ENCODE measurements at regions not wholly inside any gene's neighbourhood (a gene's known extent, or its start where the extent isn't known, plus 50 kb on each side); places are given as distances from the start of the nearest gene placed in this dataset.

- TF ChIP-seq SUZ12 (IDR thresholded peaks at IDR 0.05; ENCODE audit: extremely low read depth, insufficient read depth, insufficient read length) (no peak), ZNF274 (IDR thresholded peaks at IDR 0.05; ENCODE audit: low read depth, low read length) (no peak), YY1 (IDR thresholded peaks at IDR 0.05; ENCODE audit: insufficient read depth, insufficient read length) (no peak)
- H3K27me3 ChIP-seq (ENCODE audit: insufficient read depth, insufficient read length) = no peaks in the 10 kb centered on the region
These were observed 205.0 kb upstream of the SASH1 start for GRCh38 chr6:148137652-148138051.

GRCh38 chr6:148138573-148138972 is 204.1 kb upstream of the SASH1 start:
- DNase-seq (ENCODE audit: low read depth, low spot score) = no peak
- Histone ChIP-seq H3K4me1 (ENCODE audit: insufficient read depth, insufficient read length) (no peaks in the 10 kb centered on the region), H3K9ac (ENCODE audit: insufficient read length, low read depth) (no peak overlapping the region), H3K9me3 (ENCODE audit: insufficient read depth, low read length) (peaks cover 9% of the 10 kb centered on the region; the same call in 1 of the 2 replicates), H3K36me3 (ENCODE audit: insufficient read depth, insufficient read length, low read length) (no peaks in the 10 kb centered on the region), H3K4me3 (ENCODE audit: insufficient read length, low read depth) (no peak overlapping the region), H3K27me3 (ENCODE audit: insufficient read depth, insufficient read length) (no peaks in the 10 kb centered on the region)
- TF ChIP-seq SUZ12 (IDR thresholded peaks at IDR 0.05; ENCODE audit: extremely low read depth, insufficient read depth, insufficient read length) (no peak), ZNF274 (IDR thresholded peaks at IDR 0.05; ENCODE audit: low read depth, low read length) (no peak), YY1 (IDR thresholded peaks at IDR 0.05; ENCODE audit: insufficient read depth, insufficient read length) (no peak)

More at GRCh38 chr6:148137652-148138051, 205.0 kb upstream of the SASH1 start:
- no peak for DNase-seq (ENCODE audit: low read depth, low spot score)
- H3K9me3 ChIP-seq (ENCODE audit: insufficient read depth, low read length) = peaks cover 9% of the 10 kb centered on the region; the same call in 1 of the 2 replicates
- H3K36me3 ChIP-seq (ENCODE audit: insufficient read depth, insufficient read length, low read length) = no peaks in the 10 kb centered on the region
- H3K9ac ChIP-seq (ENCODE audit: insufficient read length, low read depth) = no peak overlapping the region
- H3K4me1 ChIP-seq (ENCODE audit: insufficient read depth, insufficient read length) = no peaks in the 10 kb centered on the region
- H3K4me3 ChIP-seq (ENCODE audit: insufficient read length, low read depth) = no peak overlapping the region

GRCh38 chr6:148140772-148141557 is 201.7 kb upstream of the SASH1 start:
- H3K9me3 ChIP-seq (ENCODE audit: insufficient read depth, low read length) = peaks cover 9% of the 10 kb centered on the region; the same call in 1 of the 2 replicates
- H3K4me3 ChIP-seq (ENCODE audit: insufficient read length, low read depth) = no peak overlapping the region
- TF ChIP-seq ZNF274 (IDR thresholded peaks at IDR 0.05; ENCODE audit: low read depth, low read length) (no peak), YY1 (IDR thresholded peaks at IDR 0.05; ENCODE audit: insufficient read depth, insufficient read length) (no peak), SUZ12 (IDR thresholded peaks at IDR 0.05; ENCODE audit: extremely low read depth, insufficient read depth, insufficient read length) (no peak)
- H3K4me1 ChIP-seq (ENCODE audit: insufficient read depth, insufficient read length) = no peaks in the 10 kb centered on the region
- no peaks in the 10 kb centered on the region for H3K36me3 ChIP-seq (ENCODE audit: insufficient read depth, insufficient read length, low read length)
- DNase-seq (ENCODE audit: low read depth, low spot score) = no peak
- no peaks in the 10 kb centered on the region for H3K27me3 ChIP-seq (ENCODE audit: insufficient read depth, insufficient read length)
- no peak overlapping the region for H3K9ac ChIP-seq (ENCODE audit: insufficient read length, low read depth)

GRCh38 chr6:148142821-148143220 is 199.8 kb upstream of the SASH1 start:
- H3K9ac ChIP-seq (ENCODE audit: insufficient read length, low read depth) = no peak overlapping the region

GRCh38 chr6:148143771-148144170 is 198.9 kb upstream of the SASH1 start:
- no peak overlapping the region for H3K9ac ChIP-seq (ENCODE audit: insufficient read length, low read depth)
- no peaks in the 10 kb centered on the region for H3K27me3 ChIP-seq (ENCODE audit: insufficient read depth, insufficient read length)
- DNase-seq (ENCODE audit: low read depth, low spot score) = no peak
- TF ChIP-seq ZNF274 (IDR thresholded peaks at IDR 0.05; ENCODE audit: low read depth, low read length) = no peak
- no peak for TF ChIP-seq SUZ12 (IDR thresholded peaks at IDR 0.05; ENCODE audit: extremely low read depth, insufficient read depth, insufficient read length)
- TF ChIP-seq YY1 (IDR thresholded peaks at IDR 0.05; ENCODE audit: insufficient read depth, insufficient read length) = no peak
- H3K4me1 ChIP-seq (ENCODE audit: insufficient read depth, insufficient read length) = no peaks in the 10 kb centered on the region
- H3K4me3 ChIP-seq (ENCODE audit: insufficient read length, low read depth) = no peak overlapping the region
- no peaks in the 10 kb centered on the region for H3K9me3 ChIP-seq (ENCODE audit: insufficient read depth, low read length)
- no peaks in the 10 kb centered on the region for H3K36me3 ChIP-seq (ENCODE audit: insufficient read depth, insufficient read length, low read length)

More at GRCh38 chr6:148142821-148143220, 199.8 kb upstream of the SASH1 start:
- H3K9me3 ChIP-seq (ENCODE audit: insufficient read depth, low read length) = peaks cover 5% of the 10 kb centered on the region; the same call in 1 of the 2 replicates
- H3K4me3 ChIP-seq (ENCODE audit: insufficient read length, low read depth) = no peak overlapping the region
- no peaks in the 10 kb centered on the region for H3K4me1 ChIP-seq (ENCODE audit: insufficient read depth, insufficient read length)
- H3K36me3 ChIP-seq (ENCODE audit: insufficient read depth, insufficient read length, low read length) = no peaks in the 10 kb centered on the region
- TF ChIP-seq YY1 (IDR thresholded peaks at IDR 0.05; ENCODE audit: insufficient read depth, insufficient read length) = no peak
- no peak for TF ChIP-seq SUZ12 (IDR thresholded peaks at IDR 0.05; ENCODE audit: extremely low read depth, insufficient read depth, insufficient read length)
- no peak for TF ChIP-seq ZNF274 (IDR thresholded peaks at IDR 0.05; ENCODE audit: low read depth, low read length)
- DNase-seq (ENCODE audit: low read depth, low spot score) = no peak
- no peaks in the 10 kb centered on the region for H3K27me3 ChIP-seq (ENCODE audit: insufficient read depth, insufficient read length)

- H3K27me3 ChIP-seq (ENCODE audit: insufficient read depth, insufficient read length) = no peaks in the 10 kb centered on the region
- peak; percentile 36 for DNase-seq (ENCODE audit: low read depth, low spot score)
- no peaks in the 10 kb centered on the region for H3K4me1 ChIP-seq (ENCODE audit: insufficient read depth, insufficient read length)
- no peak overlapping the region for H3K4me3 ChIP-seq (ENCODE audit: insufficient read length, low read depth)
- H3K9me3 ChIP-seq (ENCODE audit: insufficient read depth, low read length) = no peaks in the 10 kb centered on the region
- TF ChIP-seq YY1 (IDR thresholded peaks at IDR 0.05; ENCODE audit: insufficient read depth, insufficient read length) (no peak), ZNF274 (IDR thresholded peaks at IDR 0.05; ENCODE audit: low read depth, low read length) (no peak), SUZ12 (IDR thresholded peaks at IDR 0.05; ENCODE audit: extremely low read depth, insufficient read depth, insufficient read length) (no peak)
- H3K9ac ChIP-seq (ENCODE audit: insufficient read length, low read depth) = no peak overlapping the region
- no peaks in the 10 kb centered on the region for H3K36me3 ChIP-seq (ENCODE audit: insufficient read depth, insufficient read length, low read length)
These were observed 197.6 kb upstream of the SASH1 start for GRCh38 chr6:148144917-148145521.

All from NT2/D1 (cell line).